Stimulated activated effector memory CD8-positive, alpha-beta T cell treated with anti-CD3 and anti-CD28 coated beads, Interleukin-12 subunit alpha, Interleukin-12 subunit beta, amount 100 ng/mL, for 72 hours (primary cell): ENCODE measurements at regions not wholly inside any gene's neighbourhood (a gene's known extent, or its start where the extent isn't known, plus 50 kb on each side); places are given as distances from the start of the nearest gene placed in this dataset.

Experiments used
- ATAC-seq: fragments of 150-1000 bp; cut with Tn5 transposase; 2 replicates; pipeline ENCODE4 v1.10.0; 2021
- DNase-seq, 2 donors: peaks; one replicate each; pipeline ENCODE4 v3.0.0; 2021 to 2022; ENCODE audit warnings: low spot score in 2 of 2
- H3K27ac Mint-ChIP-seq: one replicate; pipeline ENCODE4 v1.8.0; 2022; ENCODE audit warnings: mild to moderate bottlenecking, mixed read lengths
- H3K36me3 Mint-ChIP-seq: one replicate; pipeline ENCODE4 v1.8.0; 2022; ENCODE audit warnings: mild to moderate bottlenecking, mixed read lengths
- H3K4me1 Mint-ChIP-seq: one replicate; pipeline ENCODE4 v1.8.0; 2022; ENCODE audit warnings: mixed read lengths
- H3K4me3 Mint-ChIP-seq: one replicate; pipeline ENCODE4 v1.8.0; 2022; ENCODE audit warnings: mild to moderate bottlenecking, mixed read lengths
- H3K9me3 Mint-ChIP-seq: one replicate; pipeline ENCODE4 v1.8.0; 2022; ENCODE audit warnings: mixed read lengths

- Mint-ChIP-seq H3K9me3 (peaks cover 8% of the 10 kb centered on the region), H3K4me3 (no peak overlapping the region), H3K27ac (no peak overlapping the region), H3K4me1 (no peaks in the 10 kb centered on the region), H3K36me3 (no peaks in the 10 kb centered on the region)
- ATAC-seq (no peak), DNase-seq (no peak)
Observed at GRCh38 chr6:92380803-92381601, 1038.4 kb downstream of the EPHA7 start.

GRCh38 chr6:92377137-92377536 lies 1042.2 kb downstream of the EPHA7 start:
- DNase-seq = no peak

DNA sequence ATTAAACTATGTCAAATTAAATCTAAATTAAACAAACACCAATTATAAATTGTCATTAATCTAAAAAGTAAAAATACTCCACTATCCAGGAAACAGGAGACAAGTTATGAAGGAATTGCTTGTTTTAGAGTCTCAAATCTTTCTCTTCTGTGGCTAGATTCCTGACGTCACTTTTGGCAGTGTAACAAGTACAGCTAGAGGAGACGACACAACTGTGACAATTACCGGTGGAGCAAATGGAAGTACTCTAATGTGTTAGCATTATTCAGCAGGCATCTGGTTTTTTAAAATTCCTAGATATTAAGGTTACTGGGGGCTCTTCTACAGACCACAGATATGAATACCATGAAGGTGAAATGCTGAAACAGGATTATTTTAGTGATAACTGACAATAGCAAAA lies 1042.7 kb downstream of the EPHA7 start:
- ATAC-seq (no peak), DNase-seq (no peak)
- Mint-ChIP-seq H3K4me3 (no peak overlapping the region), H3K36me3 (no peaks in the 10 kb centered on the region), H3K4me1 (no peaks in the 10 kb centered on the region), H3K27ac (no peak overlapping the region), H3K9me3 (peaks cover 14% of the 10 kb centered on the region)

More at GRCh38 chr6:92377137-92377536, 1042.2 kb downstream of the EPHA7 start:
- Mint-ChIP-seq H3K4me1 (no peaks in the 10 kb centered on the region), H3K4me3 (no peak overlapping the region), H3K27ac (no peak overlapping the region), H3K9me3 (peaks cover 12% of the 10 kb centered on the region), H3K36me3 (no peaks in the 10 kb centered on the region)
- ATAC-seq = no peak

- Mint-ChIP-seq H3K9me3 (peaks cover 12% of the 10 kb centered on the region), H3K27ac (no peak overlapping the region), H3K36me3 (no peaks in the 10 kb centered on the region), H3K4me1 (no peaks in the 10 kb centered on the region), H3K4me3 (no peak overlapping the region)
- DNase-seq = no peak
- no peak for ATAC-seq
Observed at GRCh38 chr6:92371211-92372208, 1047.8 kb downstream of the EPHA7 start.

DNA sequence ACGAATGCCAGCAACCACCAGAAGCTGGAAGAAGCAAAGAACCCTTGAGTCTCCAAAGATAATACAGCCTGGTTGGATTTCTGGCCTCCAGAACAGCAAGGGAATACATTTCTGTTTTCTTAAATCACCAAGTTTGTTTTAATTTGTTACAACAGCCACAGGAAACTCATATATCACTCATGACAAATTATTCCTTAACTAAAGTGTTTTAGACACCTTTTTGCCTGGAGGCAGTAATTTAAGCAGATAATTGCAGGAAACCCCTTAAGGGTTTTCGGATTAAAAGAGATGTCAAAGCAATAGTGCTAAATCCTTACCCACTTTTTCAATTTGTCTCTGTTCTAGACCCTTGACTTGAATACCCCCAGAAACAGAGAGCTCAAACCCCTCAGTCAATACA lies 1050.0 kb downstream of the EPHA7 start:
- H3K27ac Mint-ChIP-seq = no peak overlapping the region
- no peak overlapping the region for H3K4me3 Mint-ChIP-seq
- DNase-seq = no peak
- no peaks in the 10 kb centered on the region for H3K36me3 Mint-ChIP-seq
- ATAC-seq = no peak
- H3K4me1 Mint-ChIP-seq = no peaks in the 10 kb centered on the region
- H3K9me3 Mint-ChIP-seq = peaks cover 9% of the 10 kb centered on the region

DNA sequence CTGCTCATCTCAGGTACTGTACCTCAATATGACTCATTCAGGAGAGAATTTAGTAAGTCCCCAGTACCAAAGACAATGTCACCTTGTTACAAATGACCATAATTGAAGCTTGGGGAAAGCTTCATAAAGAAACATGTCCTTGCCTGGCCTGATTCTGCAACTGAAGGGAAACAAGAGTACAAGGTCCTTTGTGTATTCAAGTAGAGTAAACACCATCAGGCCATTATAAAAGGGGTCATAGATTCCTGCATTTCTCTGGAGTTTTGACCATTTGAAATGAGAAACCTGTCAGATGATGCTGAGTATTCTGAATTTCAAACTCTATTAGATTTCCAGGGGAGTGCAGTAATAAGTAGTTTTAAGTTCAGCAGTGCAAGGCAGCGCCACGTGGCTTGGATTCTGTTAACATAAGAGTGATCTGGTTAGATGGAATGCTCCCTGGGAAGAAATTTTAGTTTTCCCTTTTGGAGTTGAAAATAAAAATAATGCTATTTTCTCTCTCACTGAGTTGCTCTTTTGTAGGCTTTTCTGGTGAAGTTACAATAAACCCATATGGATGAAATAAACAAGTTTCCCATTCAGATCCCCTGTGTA lies 1054.3 kb downstream of the EPHA7 start:
- Mint-ChIP-seq H3K36me3 (no peaks in the 10 kb centered on the region), H3K27ac (no peak overlapping the region), H3K9me3 (peaks cover 2% of the 10 kb centered on the region), H3K4me1 (no peaks in the 10 kb centered on the region), H3K4me3 (no peak overlapping the region)
- ATAC-seq (no peak), DNase-seq (no peak)

DNA sequence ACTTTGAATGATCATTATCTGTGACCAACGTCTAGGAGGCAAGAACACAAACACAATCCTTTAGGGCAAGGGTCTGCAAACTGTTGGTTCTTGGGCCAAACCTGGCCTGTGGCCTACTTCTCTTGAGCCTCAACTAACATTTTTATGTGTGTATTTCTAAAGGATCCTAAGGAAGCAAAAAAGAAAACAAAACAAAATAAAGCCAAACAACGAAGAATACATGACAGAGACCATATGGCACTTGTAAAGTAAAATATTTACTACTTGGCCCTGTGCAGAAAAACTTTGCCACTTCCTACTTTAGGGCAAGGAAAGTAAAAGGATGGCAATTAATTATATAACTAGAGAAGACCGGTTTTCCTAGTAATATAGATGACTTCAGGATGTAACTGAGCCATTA lies 1056.2 kb downstream of the EPHA7 start:
- no peak for ATAC-seq
- Mint-ChIP-seq H3K4me3 (no peak overlapping the region), H3K9me3 (peaks cover 2% of the 10 kb centered on the region), H3K36me3 (no peaks in the 10 kb centered on the region), H3K4me1 (no peaks in the 10 kb centered on the region), H3K27ac (no peak overlapping the region)
- no peak for DNase-seq

GRCh38 chr6:92362404-92362803 lies 1057.0 kb downstream of the EPHA7 start:
- Mint-ChIP-seq H3K4me1 (no peaks in the 10 kb centered on the region), H3K9me3 (peaks cover 2% of the 10 kb centered on the region), H3K36me3 (no peaks in the 10 kb centered on the region), H3K27ac (no peak overlapping the region), H3K4me3 (no peak overlapping the region)
- ATAC-seq = no peak
- no peak for DNase-seq

DNA sequence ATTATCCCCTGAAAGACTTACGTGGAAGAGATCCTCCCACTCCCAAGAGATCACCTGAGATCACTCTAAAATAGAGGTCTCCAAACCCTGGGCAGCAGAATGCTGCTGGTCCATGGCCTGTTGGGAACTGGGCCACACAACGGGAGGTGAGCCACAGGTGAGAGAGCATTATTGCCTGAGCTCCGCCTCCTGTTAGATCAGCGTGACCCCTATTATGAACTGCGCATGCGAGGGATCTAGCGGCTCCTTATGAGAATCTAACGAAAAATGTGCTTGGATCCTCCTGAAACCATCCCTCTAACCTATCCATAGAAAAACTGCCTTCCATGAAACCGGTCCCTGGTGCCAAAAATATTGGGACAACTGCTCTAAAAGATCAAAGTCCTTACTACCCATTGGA lies 1057.4 kb downstream of the EPHA7 start:
- Mint-ChIP-seq H3K9me3 (peaks cover 2% of the 10 kb centered on the region), H3K36me3 (no peaks in the 10 kb centered on the region), H3K27ac (no peak overlapping the region), H3K4me3 (no peak overlapping the region), H3K4me1 (no peaks in the 10 kb centered on the region)
- DNase-seq = no peak
- no peak for ATAC-seq

DNA sequence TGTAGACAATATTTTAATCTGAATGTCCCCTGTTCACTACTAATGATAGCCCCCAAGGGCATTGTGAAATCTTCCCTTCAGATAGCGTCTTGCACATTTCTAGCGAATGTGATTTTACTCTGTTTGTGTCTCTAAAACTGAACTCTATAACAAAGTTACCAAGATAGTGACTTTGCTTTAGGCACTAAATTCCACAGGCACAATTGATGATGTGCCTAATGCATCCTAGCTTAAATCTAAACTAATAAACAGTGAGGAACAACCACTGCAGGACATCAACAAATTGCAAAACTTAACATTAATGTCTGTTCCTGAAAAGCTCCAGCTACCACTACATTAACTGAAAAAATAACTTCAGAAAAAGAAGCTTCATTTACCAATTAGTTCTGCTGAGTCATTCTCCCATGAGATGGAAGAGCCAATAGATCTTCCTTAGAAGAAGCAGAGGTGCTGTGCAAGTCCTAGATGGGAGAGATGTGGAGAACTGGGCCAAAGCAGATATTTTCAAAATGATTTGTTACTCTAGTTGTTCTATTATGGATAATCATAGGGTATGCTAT lies 1065.0 kb downstream of the EPHA7 start:
- no peak for ATAC-seq
- DNase-seq = no peak
- Mint-ChIP-seq H3K36me3 (no peaks in the 10 kb centered on the region), H3K27ac (no peak overlapping the region), H3K4me3 (no peak overlapping the region), H3K9me3 (peaks cover 16% of the 10 kb centered on the region), H3K4me1 (no peaks in the 10 kb centered on the region)

DNA sequence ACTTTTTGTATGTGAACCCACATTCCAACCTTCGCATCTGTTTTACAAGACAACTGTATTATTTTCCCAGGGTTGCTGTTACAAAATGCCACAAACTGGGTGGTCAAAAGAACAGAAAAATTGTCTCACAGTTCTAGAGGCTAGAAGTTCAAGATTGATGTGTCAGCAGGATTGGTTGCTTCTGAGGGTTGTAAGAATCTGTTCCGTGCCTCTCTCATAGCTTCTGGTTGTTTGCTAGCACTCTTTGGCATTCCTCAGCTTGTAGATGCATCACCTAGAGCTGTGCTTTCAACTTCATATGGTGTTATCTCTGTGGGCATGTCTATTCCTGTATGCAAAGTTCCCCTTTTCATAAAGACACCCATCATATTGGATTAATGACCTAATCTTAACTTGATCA lies 1067.2 kb downstream of the EPHA7 start:
- ATAC-seq = no peak
- DNase-seq = no peak
- peaks cover 17% of the 10 kb centered on the region for H3K9me3 Mint-ChIP-seq
- H3K36me3 Mint-ChIP-seq = no peaks in the 10 kb centered on the region
- no peaks in the 10 kb centered on the region for H3K4me1 Mint-ChIP-seq
- no peak overlapping the region for H3K27ac Mint-ChIP-seq
- H3K4me3 Mint-ChIP-seq = no peak overlapping the region

- Mint-ChIP-seq H3K4me1 (no peaks in the 10 kb centered on the region), H3K4me3 (no peak overlapping the region), H3K27ac (no peak overlapping the region), H3K9me3 (peaks cover 3% of the 10 kb centered on the region), H3K36me3 (no peaks in the 10 kb centered on the region)
- DNase-seq (no peak), ATAC-seq (no peak)
Observed at GRCh38 chr6:92341201-92341600, 1078.2 kb downstream of the EPHA7 start.

DNA sequence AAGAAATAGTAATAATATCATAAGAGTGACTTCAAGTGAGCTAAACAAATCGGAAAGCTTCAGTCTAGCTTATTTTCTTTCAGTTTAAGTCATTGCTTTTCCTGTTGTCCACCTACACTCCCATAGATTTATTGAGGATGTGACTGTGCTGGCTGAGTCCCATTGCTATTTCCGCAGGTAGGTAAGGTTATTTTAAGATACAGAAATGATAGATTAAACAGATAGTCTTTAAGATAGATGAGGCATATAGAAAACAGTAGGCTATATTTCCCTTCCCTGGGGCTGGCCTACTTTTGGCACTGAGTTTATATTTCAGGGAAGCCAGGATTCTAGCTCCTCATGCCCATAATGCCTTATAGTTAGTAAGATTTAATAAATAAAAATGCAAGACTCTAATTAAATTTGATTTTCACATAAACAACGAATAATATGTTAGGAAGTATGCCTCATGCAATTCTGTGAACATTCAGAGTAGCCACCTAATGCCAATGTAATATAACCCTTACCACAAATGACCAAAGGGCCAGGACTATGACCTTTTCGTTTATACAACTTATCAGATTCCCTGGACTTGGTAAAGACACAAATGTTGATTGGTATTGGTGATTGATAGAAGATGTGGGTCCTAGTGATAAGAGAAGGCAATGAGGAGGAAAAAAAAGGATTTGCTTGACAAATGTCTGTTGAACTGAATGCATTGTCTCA lies 1079.3 kb downstream of the EPHA7 start:
- Mint-ChIP-seq H3K4me1 (no peaks in the 10 kb centered on the region), H3K36me3 (no peaks in the 10 kb centered on the region)

DNA sequence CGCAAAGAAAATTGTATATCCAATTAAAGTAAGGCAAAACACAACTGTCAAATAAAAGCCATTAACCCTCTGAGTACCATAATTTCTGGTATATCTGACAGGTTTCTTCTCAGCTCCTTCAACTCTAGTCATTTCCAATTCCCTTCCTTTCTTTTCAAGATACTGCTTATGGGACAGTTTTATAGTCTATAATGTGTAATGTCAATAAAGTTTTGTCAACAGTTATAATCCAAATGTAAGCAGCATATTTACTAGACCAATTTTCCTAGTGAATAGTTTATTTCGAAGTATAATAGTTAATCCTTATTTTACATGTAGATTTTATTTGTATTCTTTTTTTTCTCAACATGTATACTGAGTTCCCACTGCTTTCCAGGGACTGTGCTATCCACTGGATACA lies 1081.8 kb downstream of the EPHA7 start:
- no peak overlapping the region for H3K27ac Mint-ChIP-seq
- no peak overlapping the region for H3K4me3 Mint-ChIP-seq
- H3K4me1 Mint-ChIP-seq = no peaks in the 10 kb centered on the region
- ATAC-seq (no peak), DNase-seq (no peak)
- peaks cover 4% of the 10 kb centered on the region for H3K9me3 Mint-ChIP-seq
- no peaks in the 10 kb centered on the region for H3K36me3 Mint-ChIP-seq

More for the DNA sequence above, 1079.3 kb downstream of the EPHA7 start:
- Mint-ChIP-seq H3K9me3 (peaks cover 4% of the 10 kb centered on the region), H3K27ac (no peak overlapping the region), H3K4me3 (no peak overlapping the region)
- DNase-seq = no peak
- ATAC-seq = no peak
